HepG2 (cell line): ENCODE measurements at regions not wholly inside any gene's neighbourhood (a gene's known extent, or its start where the extent isn't known, plus 50 kb on each side); places are given as distances from the start of the nearest gene placed in this dataset.
A peak's percentile ranks its signal among the peaks of the same experiment; 100 is the strongest.

Experiments used
- ATAC-seq: fragments of 200-7000 bp; cut with Tn5 transposase; 3 replicates; pipeline ENCODE4 v1.9.1; 2020; ENCODE audit warnings: mild to moderate bottlenecking, moderate library complexity
- BruUV-seq: library from RNA; stranded (reverse); fragments of 400-500 nt; replicated peaks from 2 replicates; lab custom pipeline; 2021; lab: Mats Ljungman, UMichigan
- CTCF ChIA-PET: fragments of 300-600 bp; formaldehyde crosslinking; extraction: SDS; loops from one replicate; lab custom pipeline; 2021; ENCODE audit warnings: low total read pairs, inconsistent platforms, low intra/inter-chr PET ratio; lab: Yijun Ruan, JAX
- POLR2A ChIA-PET: fragments of 350-600 bp; sonication (Branson Sonifier 250); formaldehyde crosslinking; loops from one replicate; lab custom pipeline; 2020; ENCODE audit warnings: antibody characterized with exemption, inconsistent platforms; lab: Yijun Ruan, JAX
- DNase-seq: peaks from one replicate; pipeline ENCODE4 v3.0.0-alpha.2; 2015; ENCODE audit warnings: low spot score
- FAIRE-seq: peaks from 3 replicates; lab custom pipeline; 2011; peaks lifted over from hg19 to GRCh38; lab: Jason Lieb, UNC
- H2AFZ ChIP-seq: one replicate; pipeline ENCODE4 v1.6.1; 2011; ENCODE audit warnings: low read length, inconsistent platforms
- H3K27ac ChIP-seq: fragments of 300-600 bp; 3 replicates; pipeline ENCODE4 v1.8.0; 2011; ENCODE audit warnings: mixed run types, mild to moderate bottlenecking, mixed read lengths, low read length, inconsistent platforms; ENCODE audit not compliant: insufficient read depth; ENCODE audit errors: extremely low read length
- H3K27me3 ChIP-seq, 2 experiments: fragments of 200-600 bp in 1 of 2; 2 replicates in 1 of 2; 3 replicates in 1 of 2; pipeline versions ENCODE4 v1.6.0 to v1.8.0; 2011; ENCODE audit warnings: low read length in 2 of 2, mild to moderate bottlenecking in 2 of 2, moderate library complexity in 2 of 2, inconsistent platforms in 1 of 2; ENCODE audit not compliant: insufficient read depth in 2 of 2, control insufficient read depth in 1 of 2
- H3K36me3 ChIP-seq, 2 experiments: fragments of 200-600 bp in 1 of 2; replicated peaks in 1 of 2; 2 replicates in 1 of 2; 3 replicates in 1 of 2; pipeline versions ENCODE4 v1.5.1 to v1.8.0; 2011; ENCODE audit warnings: low read length in 2 of 2, inconsistent platforms in 1 of 2; ENCODE audit not compliant: insufficient read depth in 2 of 2, control insufficient read depth in 1 of 2
- H3K4me1 ChIP-seq: 2 replicates; pipeline ENCODE4 v1.5.1; 2012; ENCODE audit warnings: low read length, inconsistent platforms; ENCODE audit not compliant: insufficient read depth
- H3K4me2 ChIP-seq: 2 replicates; pipeline ENCODE4 v1.6.0; 2011; ENCODE audit warnings: low read depth, low read length, inconsistent platforms
- H3K4me3 ChIP-seq, 3 experiments: fragments of 200-600 bp in 1 of 3; sonication (generic), shearing (Covaris generic) in 1 of 3; replicated peaks in 1 of 3; 2 replicates each; pipeline ENCODE4 v1.5.1; 2011 to 2016; ENCODE audit warnings: low read length in 3 of 3, inconsistent platforms in 2 of 3, low read depth in 2 of 3, mild to moderate bottlenecking in 2 of 3, control low read depth in 1 of 3, mixed read lengths in 1 of 3; ENCODE audit not compliant: insufficient read depth in 1 of 3
- H3K79me2 ChIP-seq: one replicate; pipeline ENCODE4 v1.6.1; 2011; ENCODE audit warnings: low read length, inconsistent platforms; ENCODE audit not compliant: insufficient read depth
- H3K9ac ChIP-seq: 2 replicates; pipeline ENCODE4 v1.6.0; 2011; ENCODE audit warnings: mild to moderate bottlenecking, low read depth, low read length, inconsistent platforms; ENCODE audit not compliant: insufficient read depth
- H3K9me3 ChIP-seq: 2 replicates; pipeline ENCODE4 v1.5.1; 2012; ENCODE audit warnings: mild to moderate bottlenecking, low read length
- H4K20me1 ChIP-seq: 2 replicates; pipeline ENCODE4 v1.6.0; 2011; ENCODE audit warnings: inconsistent platforms, mild to moderate bottlenecking, low read length, moderate library complexity; ENCODE audit not compliant: insufficient read depth
- CTCF ChIP-seq: sonication (generic); formaldehyde crosslinking; IDR thresholded peaks from 2 replicates; pipeline ENCODE4 v1.5.0; 2020; ENCODE audit warnings: mild to moderate bottlenecking, missing genetic modification reagents, moderate library complexity
- MIER2 ChIP-seq: IDR thresholded peaks from 2 replicates; pipeline ENCODE4 v1.6.1; 2016; ENCODE audit warnings: missing biosample characterization, missing genetic modification reagents
- STAG1 ChIP-seq: sonication (generic); formaldehyde crosslinking; IDR thresholded peaks from 2 replicates; pipeline ENCODE4 v1.4.0; 2020; ENCODE audit warnings: missing genetic modification reagents
- ZNF687 ChIP-seq: sonication (generic); formaldehyde crosslinking; IDR thresholded peaks from 2 replicates; pipeline ENCODE4 v1.5.1; 2020; ENCODE audit warnings: mild to moderate bottlenecking, missing genetic modification reagents, moderate library complexity
- WGBS: methylation state at CpG from one replicate; pipeline ENCODE4 v1.1.6; 2017; ENCODE audit warnings: low lambda C conversion rate; 5-methylcytosine and 5-hydroxymethylcytosine counted together
- in situ Hi-C: cut with HindIII; loops from 2 replicates; pipeline ENCODE4 v1.10.0; 2017; ENCODE audit warnings: low pct_unique_long_range_greater_than_20kb; ENCODE audit not compliant: extremely low pct_ligation_motif_present
- intact Hi-C: fragments of 100-400 bp; cut with micrococcal nuclease; formaldehyde crosslinking; loops from one replicate; pipeline ENCODE4 v1.10.0; 2022; ENCODE audit not compliant: unreplicated experiment

GRCh38 chr10:124156524-124157260 is 63.3 kb upstream of the CHST15 start:
- BruUV-seq = no TSS peak
- peak; percentile 38 for TF ChIP-seq STAG1 (CRISPR knock-in tag)
- TF ChIP-seq MIER2 (CRISPR knock-in tag) = no peak
- peak; percentile 34; the same call in 1 of the 2 replicates for TF ChIP-seq ZNF687
- peak; percentile 40 for TF ChIP-seq CTCF (CRISPR knock-in tag)
- H3K4me1 ChIP-seq = peaks cover 39% of the 10 kb centered on the region
- no peak overlapping the region for H3K4me3 ChIP-seq
- no peak overlapping the region for H3K27ac ChIP-seq
- peak; percentile 34 for ATAC-seq
- peaks cover 2 to 27% of the 10 kb centered on the region in 2 experiments; a peak in 4 of 5 replicates for H3K27me3 ChIP-seq
- no peaks in the 10 kb centered on the region for H4K20me1 ChIP-seq
- in situ Hi-C loops (no loop called here), intact Hi-C loops (loop anchor here (10.0 kb wide), 2 partner anchors 132 to 162 kb away; no protein-coding TSS in a partner anchor)
- ChIA-PET CTCF (no interaction called here), POLR2A (no interaction called here)
- no peaks in the 10 kb centered on the region for H3K79me2 ChIP-seq
- no peak for FAIRE-seq
- no peaks in the 10 kb centered on the region for H3K36me3 ChIP-seq
- no peak for DNase-seq
- no peaks in the 10 kb centered on the region for H3K9me3 ChIP-seq
- WGBS = 42% methylated on average over 10 of the region's 17 CpGs
- peak overlapping the region; percentile 62; the same call in 1 of the 2 replicates for H3K4me2 ChIP-seq
- no peak overlapping the region for H2AFZ ChIP-seq
- no peak overlapping the region for H3K9ac ChIP-seq
